HTR-8/SVneo (cell line): ENCODE measurements at regions not wholly inside any gene's neighbourhood (a gene's known extent, or its start where the extent isn't known, plus 50 kb on each side); places are given as distances from the start of the nearest gene placed in this dataset.

Experiments
- DNase-seq: peaks from one replicate; pipeline ENCODE4 v3.0.0; 2011; ENCODE audit warnings: low spot score, mixed read lengths; ENCODE audit not compliant: insufficient read length
- FAIRE-seq: peaks from 2 replicates; lab custom pipeline; 2011; peaks lifted over from hg19 to GRCh38; lab: Jason Lieb, UNC

GRCh38 chr9:134501761-134502265 lies 139.8 kb upstream of the COL5A1 start:
- FAIRE-seq, result no peak
- DNase-seq, result no peak

- FAIRE-seq (no peak), DNase-seq (no peak)
These were observed 139.3 kb upstream of the COL5A1 start for GRCh38 chr9:134502266-134502791.

GRCh38 chr9:134502809-134503211 lies 138.8 kb upstream of the COL5A1 start:
- FAIRE-seq (peak; percentile 89), DNase-seq (peak; percentile 98)

GRCh38 chr9:134503301-134504105 lies 138.1 kb upstream of the COL5A1 start:
- DNase-seq, result no peak
- FAIRE-seq, result no peak

- DNase-seq, result no peak
- FAIRE-seq, result no peak
These were observed 137.6 kb upstream of the COL5A1 start for GRCh38 chr9:134504106-134504385.

GRCh38 chr9:134505032-134505431 lies 136.6 kb upstream of the COL5A1 start:
- no peak for DNase-seq
- FAIRE-seq, result no peak

- FAIRE-seq, result no peak
- DNase-seq, result no peak
These were observed 132.3 kb upstream of the COL5A1 start for GRCh38 chr9:134509281-134509680.

- FAIRE-seq (no peak), DNase-seq (no peak)
These were observed 131.8 kb upstream of the COL5A1 start for GRCh38 chr9:134509817-134510216.

GRCh38 chr9:134514503-134514902 lies 127.1 kb upstream of the COL5A1 start:
- FAIRE-seq, result no peak
- no peak for DNase-seq

- DNase-seq (no peak), FAIRE-seq (no peak)
These were observed 126.4 kb upstream of the COL5A1 start for GRCh38 chr9:134515026-134515821.

- FAIRE-seq (no peak), DNase-seq (no peak)
These were observed 125.1 kb upstream of the COL5A1 start for GRCh38 chr9:134516464-134516863.

- DNase-seq (no peak), FAIRE-seq (no peak)
These were observed 124.4 kb upstream of the COL5A1 start for GRCh38 chr9:134517069-134517680.

- DNase-seq (no peak), FAIRE-seq (no peak)
These were observed 123.5 kb upstream of the COL5A1 start for GRCh38 chr9:134518004-134518606.

GRCh38 chr9:134519375-134520070 lies 122.1 kb upstream of the COL5A1 start:
- no peak for FAIRE-seq
- DNase-seq, result no peak

- DNase-seq (no peak), FAIRE-seq (no peak)
These were observed 119.6 kb upstream of the COL5A1 start for GRCh38 chr9:134521817-134522501.

- DNase-seq (no peak), FAIRE-seq (no peak)
These were observed 119.1 kb upstream of the COL5A1 start for GRCh38 chr9:134522502-134522848.

- no peak for FAIRE-seq
- DNase-seq, result no peak
These were observed 118.6 kb upstream of the COL5A1 start for GRCh38 chr9:134522976-134523375.

GRCh38 chr9:134525070-134525815 lies 116.4 kb upstream of the COL5A1 start:
- FAIRE-seq, result no peak
- no peak for DNase-seq
